SK-N-SH (cell line): ENCODE measurements at regions not wholly inside any gene's neighbourhood (a gene's known extent, or its start where the extent isn't known, plus 50 kb on each side); places are given as distances from the start of the nearest gene placed in this dataset.

Source experiments
- CTCF ChIA-PET: fragments of 300-600, 350-600 bp; formaldehyde crosslinking; extraction: SDS; loops from one replicate; lab custom pipeline; 2021; lab: Yijun Ruan, JAX
- POLR2A ChIA-PET: fragments of 350-600 bp; sonication (Branson Sonifier 250); formaldehyde crosslinking; extraction: SDS; loops from one replicate; lab custom pipeline; 2020; ENCODE audit warnings: antibody characterized with exemption, inconsistent platforms; lab: Yijun Ruan, JAX
- DNase-seq: peaks from one replicate; pipeline ENCODE4 v3.0.0; 2012
- H2AFZ ChIP-seq: fragments of 200-600 bp; sonication (generic); 2 replicates; pipeline ENCODE4 v1.8.1; 2016; ENCODE audit warnings: antibody characterized with exemption, mild to moderate bottlenecking, low read depth
- H3F3A ChIP-seq: fragments of 200-600 bp; sonication (generic); replicated peaks from 2 replicates; pipeline ENCODE3; 2016; ENCODE audit warnings: antibody characterized with exemption, mild to moderate bottlenecking; ENCODE audit not compliant: insufficient read depth
- H3K27ac ChIP-seq, 2 experiments: fragments of 200-500 bp in 1 of 2; fragments of 200-600 bp in 1 of 2; sonication (Bioruptor generic) in 1 of 2; sonication (generic), shearing (Covaris generic) in 1 of 2; 2 replicates each; pipeline versions ENCODE4 v1.5.1 to v1.6.1; 2014 to 2016; ENCODE audit warnings: low read depth in 2 of 2, inconsistent platforms in 1 of 2, low read length in 1 of 2, mild to moderate bottlenecking in 1 of 2, mixed read lengths in 1 of 2
- H3K27me3 ChIP-seq: fragments of 200-600 bp; sonication (generic), shearing (Covaris generic); 2 replicates; pipeline ENCODE4 v1.6.1; 2016; ENCODE audit warnings: mixed run types; ENCODE audit not compliant: insufficient read depth
- H3K36me3 ChIP-seq, 2 experiments: fragments of 200-500 bp in 1 of 2; fragments of 200-600 bp in 1 of 2; sonication (Bioruptor generic) in 1 of 2; sonication (generic) in 1 of 2; replicated peaks in 1 of 2; 2 replicates each; pipeline versions ENCODE3 to v1.5.1; 2014 to 2016; ENCODE audit warnings: low read length in 1 of 2, mild to moderate bottlenecking in 1 of 2; ENCODE audit not compliant: insufficient read depth in 2 of 2, control insufficient read depth in 1 of 2
- H3K4me1 ChIP-seq, 2 experiments: fragments of 200-500 bp in 1 of 2; fragments of 200-600 bp in 1 of 2; sonication (Bioruptor generic) in 1 of 2; sonication (generic), shearing (Covaris generic) in 1 of 2; 2 replicates each; pipeline versions ENCODE4 v1.5.1 to v1.6.1; 2014 to 2016; ENCODE audit warnings: low read depth in 1 of 2, low read length in 1 of 2, mixed run types in 1 of 2; ENCODE audit not compliant: insufficient read depth in 2 of 2, control insufficient read depth in 1 of 2
- H3K4me2 ChIP-seq: fragments of 200-600 bp; sonication (generic), shearing (Covaris generic); 2 replicates; pipeline ENCODE4 v1.6.1; 2017; ENCODE audit warnings: mixed run types
- H3K4me3 ChIP-seq, 2 experiments: fragments of 200-500 bp in 1 of 2; fragments of 200-600 bp in 1 of 2; sonication (Bioruptor generic) in 1 of 2; sonication (generic), shearing (Covaris generic) in 1 of 2; 2 replicates each; pipeline versions ENCODE4 v1.5.1 to v1.8.1; 2014 to 2016; ENCODE audit warnings: low read depth in 2 of 2, inconsistent platforms in 1 of 2, low read length in 1 of 2, mild to moderate bottlenecking in 1 of 2, mixed read lengths in 1 of 2, moderate library complexity in 1 of 2
- H3K79me2 ChIP-seq: fragments of 200-600 bp; sonication (generic); 2 replicates; pipeline ENCODE4 v1.8.1; 2017; ENCODE audit warnings: mild to moderate bottlenecking; ENCODE audit not compliant: insufficient read depth
- H3K9ac ChIP-seq: fragments of 200-600 bp; sonication (generic); 2 replicates; pipeline ENCODE4 v1.6.1; 2017; ENCODE audit warnings: mixed run types
- H3K9me2 ChIP-seq: fragments of 200-600 bp; sonication (generic); 2 replicates; pipeline ENCODE4 v1.6.1; 2017; ENCODE audit warnings: mixed run types
- H3K9me3 ChIP-seq: fragments of 200-600 bp; sonication (generic); 2 replicates; pipeline ENCODE4 v1.6.1; 2017; ENCODE audit warnings: mixed run types, mild to moderate bottlenecking, moderate library complexity
- H4K20me1 ChIP-seq: fragments of 200-600 bp; sonication (generic); 2 replicates; pipeline ENCODE4 v1.6.1; 2017; ENCODE audit warnings: mild to moderate bottlenecking, mixed run types; ENCODE audit not compliant: insufficient read depth
- EP300 ChIP-seq, 2 experiments: IDR thresholded peaks; 2 replicates each; pipeline versions ENCODE4 v1.4.0 to v1.6.1; 2012; ENCODE audit warnings: borderline replicate concordance in 1 of 2, low read depth in 1 of 2, low read length in 1 of 2
- FOSL2 ChIP-seq: IDR thresholded peaks from 2 replicates; pipeline ENCODE4 v1.4.0; 2012; ENCODE audit warnings: low read depth, mild to moderate bottlenecking, moderate library complexity, borderline replicate concordance
- FOXJ3 ChIP-seq: sonication (generic); formaldehyde crosslinking; IDR thresholded peaks from 2 replicates; pipeline ENCODE4 v1.5.1; 2020; ENCODE audit warnings: mild to moderate bottlenecking, missing genetic modification reagents
- GABPA ChIP-seq: IDR thresholded peaks from 2 replicates; pipeline ENCODE4 v1.4.0; 2012; ENCODE audit warnings: low read depth, mild to moderate bottlenecking
- GATA2 ChIP-seq: sonication (generic); formaldehyde crosslinking; IDR thresholded peaks from 2 replicates; pipeline ENCODE4 v1.5.0; 2020; ENCODE audit warnings: mild to moderate bottlenecking, missing genetic modification reagents
- JUND ChIP-seq: IDR thresholded peaks from 2 replicates; pipeline ENCODE4 v1.4.0; 2012
- MXI1 ChIP-seq: IDR thresholded peaks from 2 replicates; pipeline ENCODE4 v1.6.1; 2012; ENCODE audit warnings: mild to moderate bottlenecking, low read depth, low read length, improper control_type of control experiment
- RAD21 ChIP-seq: IDR thresholded peaks from 2 replicates; pipeline ENCODE4 v1.6.1; 2012; ENCODE audit warnings: mild to moderate bottlenecking, low read length
- RCOR1 ChIP-seq: fragments of 150-350 bp; IDR thresholded peaks from 2 replicates; pipeline ENCODE4 v1.6.1; 2017; ENCODE audit warnings: antibody characterized with exemption, low read length
- SIN3A ChIP-seq: IDR thresholded peaks from 2 replicates; pipeline ENCODE4 v1.6.1; 2012; ENCODE audit warnings: low read depth, mild to moderate bottlenecking, low read length, moderate library complexity, borderline replicate concordance
- TEAD4 ChIP-seq: IDR thresholded peaks from 2 replicates; pipeline ENCODE4 v1.4.0; 2012; ENCODE audit warnings: mild to moderate bottlenecking, borderline replicate concordance; ENCODE audit not compliant: insufficient read depth
- WGBS: methylation state at CpG from one replicate; pipeline ENCODE4 v1.1.6; 2017; ENCODE audit warnings: low lambda C conversion rate; 5-methylcytosine and 5-hydroxymethylcytosine counted together
- TF ChIP-seq, protein P1 (sequence below): IDR thresholded peaks from 2 replicates; pipeline ENCODE4 v1.4.0; 2012; ENCODE audit warnings: low read depth, borderline replicate concordance
- TF ChIP-seq, protein P2 (sequence below): fragments of 150-350 bp; IDR thresholded peaks from 2 replicates; pipeline ENCODE4 v1.6.1; 2016; ENCODE audit warnings: mild to moderate bottlenecking, low read depth, low read length

DNA sequence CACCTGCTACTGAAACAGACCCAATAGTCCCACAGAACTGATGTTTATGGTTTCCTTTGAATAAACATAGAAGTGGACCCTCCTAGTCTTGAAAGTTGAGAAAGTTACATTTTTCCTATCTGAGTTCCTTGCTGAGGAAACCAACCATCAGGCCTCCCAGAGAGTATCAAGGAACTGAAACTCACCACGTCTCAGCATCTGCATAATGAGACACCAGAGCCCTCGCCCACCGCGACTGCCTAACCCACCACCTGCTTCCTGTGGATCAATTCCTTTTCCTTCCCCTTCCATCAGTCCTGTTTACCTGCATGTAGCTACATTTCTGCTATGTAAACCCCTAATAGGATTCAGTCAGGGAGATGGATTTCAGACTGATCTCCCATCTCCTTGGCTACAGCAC is 443.2 kb upstream of the TMEM132C start:
- Histone ChIP-seq H3K9me2 (no peaks in the 10 kb centered on the region), H3K4me3 (no peak overlapping the region), H3K27me3 (no peaks in the 10 kb centered on the region), H2AFZ (no peak overlapping the region), H3F3A (no peaks in the 10 kb centered on the region), H3K9me3 (no peaks in the 10 kb centered on the region), H3K4me1 (no peaks in the 10 kb centered on the region; a peak in 1 of 4 replicates), H4K20me1 (no peaks in the 10 kb centered on the region), H3K36me3 (no peaks in the 10 kb centered on the region), H3K79me2 (no peaks in the 10 kb centered on the region), H3K27ac (no peak overlapping the region), H3K9ac (no peak overlapping the region), H3K4me2 (no peak overlapping the region)
- WGBS = 39% methylated on average over 4 of the region's 4 CpGs
- no peak for TF ChIP-seq SIN3A
- TF ChIP-seq, protein P1, sequence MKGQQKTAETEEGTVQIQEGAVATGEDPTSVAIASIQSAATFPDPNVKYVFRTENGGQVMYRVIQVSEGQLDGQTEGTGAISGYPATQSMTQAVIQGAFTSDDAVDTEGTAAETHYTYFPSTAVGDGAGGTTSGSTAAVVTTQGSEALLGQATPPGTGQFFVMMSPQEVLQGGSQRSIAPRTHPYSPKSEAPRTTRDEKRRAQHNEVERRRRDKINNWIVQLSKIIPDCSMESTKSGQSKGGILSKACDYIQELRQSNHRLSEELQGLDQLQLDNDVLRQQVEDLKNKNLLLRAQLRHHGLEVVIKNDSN = no peak
- TF ChIP-seq RCOR1 = no peak
- TF ChIP-seq RAD21 = no peak
- TF ChIP-seq MXI1 = no peak
- TF ChIP-seq, protein P2, sequence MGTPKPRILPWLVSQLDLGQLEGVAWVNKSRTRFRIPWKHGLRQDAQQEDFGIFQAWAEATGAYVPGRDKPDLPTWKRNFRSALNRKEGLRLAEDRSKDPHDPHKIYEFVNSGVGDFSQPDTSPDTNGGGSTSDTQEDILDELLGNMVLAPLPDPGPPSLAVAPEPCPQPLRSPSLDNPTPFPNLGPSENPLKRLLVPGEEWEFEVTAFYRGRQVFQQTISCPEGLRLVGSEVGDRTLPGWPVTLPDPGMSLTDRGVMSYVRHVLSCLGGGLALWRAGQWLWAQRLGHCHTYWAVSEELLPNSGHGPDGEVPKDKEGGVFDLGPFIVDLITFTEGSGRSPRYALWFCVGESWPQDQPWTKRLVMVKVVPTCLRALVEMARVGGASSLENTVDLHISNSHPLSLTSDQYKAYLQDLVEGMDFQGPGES = no peak
- no peak for TF ChIP-seq GABPA
- TF ChIP-seq TEAD4 = no peak
- ChIA-PET CTCF (no interaction called here), POLR2A (no interaction called here)
- no peak for DNase-seq

DNA sequence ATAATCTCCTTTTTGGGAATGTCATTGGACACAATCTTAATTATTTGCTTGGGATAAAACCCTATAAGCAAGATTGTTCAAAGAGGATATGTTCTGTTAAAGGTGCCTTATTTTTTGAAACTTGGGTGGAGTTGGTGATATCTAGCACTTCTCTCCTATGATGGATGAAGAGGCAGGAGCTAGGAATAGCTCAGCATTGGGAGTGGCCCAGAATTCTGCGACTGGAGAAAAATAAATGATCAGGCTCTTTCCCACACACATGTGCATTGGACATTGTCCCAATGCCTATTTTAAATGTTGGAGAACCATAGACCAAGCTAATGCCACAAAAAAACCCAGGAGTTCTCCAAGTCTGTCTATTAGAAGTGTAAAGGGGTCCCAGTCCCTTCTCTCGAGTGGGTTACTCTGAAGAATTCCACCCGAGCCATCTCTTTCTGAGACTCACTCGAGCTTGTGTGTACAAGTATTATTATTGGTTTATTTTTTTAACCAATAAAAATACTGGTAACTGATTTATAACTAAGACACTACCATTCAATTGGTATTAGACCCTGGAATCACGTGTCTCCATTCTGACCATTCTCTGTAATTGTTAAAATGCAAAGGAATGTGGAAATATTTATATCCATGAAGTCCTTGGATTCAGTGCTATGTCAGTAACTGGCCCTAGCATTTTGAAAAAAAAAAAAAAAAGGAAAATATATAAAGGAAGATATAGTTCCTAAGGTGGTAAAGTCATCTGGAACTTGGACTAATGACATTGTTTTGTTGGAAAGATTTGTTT is 437.5 kb upstream of the TMEM132C start:
- POLR2A ChIA-PET = no interaction called here
- no peak overlapping the region for H3K4me3 ChIP-seq
- TF ChIP-seq FOXJ3 (CRISPR knock-in tag) (no peak), JUND (no peak), EP300 (IDR thresholded peaks at IDR 0.05; ENCODE audit: borderline replicate concordance in 1 of 2, low read depth in 1 of 2, low read length in 1 of 2) (no peak), GATA2 (CRISPR knock-in tag) (no peak), FOSL2 (no peak)
- TF ChIP-seq, protein P1 = no peak
- TF ChIP-seq, all 33 proteins: peak for 0
- 7% methylated on average over 5 of the region's 5 CpGs for WGBS
- no peaks in the 10 kb centered on the region for H4K20me1 ChIP-seq
- CTCF ChIA-PET = interaction anchor here (0.5 to 1.4 kb wide), 2 partner anchors 152 to 319 kb away, joined by 3 to 4 read pairs; no protein-coding TSS in a partner anchor
- H3K27ac ChIP-seq = no peak overlapping the region
- no peak overlapping the region for H2AFZ ChIP-seq
- no peaks in the 10 kb centered on the region for H3K9me3 ChIP-seq
- no peak overlapping the region for H3K9ac ChIP-seq
- H3K27me3 ChIP-seq = no peaks in the 10 kb centered on the region
- H3K9me2 ChIP-seq = no peaks in the 10 kb centered on the region
- H3K79me2 ChIP-seq = no peaks in the 10 kb centered on the region
- no peak overlapping the region for H3K4me2 ChIP-seq
- H3K4me1 ChIP-seq = no peaks in the 10 kb centered on the region
- no peaks in the 10 kb centered on the region for H3F3A ChIP-seq
- DNase-seq = no peak
- no peaks in the 10 kb centered on the region for H3K36me3 ChIP-seq
